ENCODE measurements at regions not wholly inside any gene's neighbourhood (a gene's known extent, or its start where the extent isn't known, plus 50 kb on each side); places are given as distances from the start of the nearest gene placed in this dataset.

DNA sequence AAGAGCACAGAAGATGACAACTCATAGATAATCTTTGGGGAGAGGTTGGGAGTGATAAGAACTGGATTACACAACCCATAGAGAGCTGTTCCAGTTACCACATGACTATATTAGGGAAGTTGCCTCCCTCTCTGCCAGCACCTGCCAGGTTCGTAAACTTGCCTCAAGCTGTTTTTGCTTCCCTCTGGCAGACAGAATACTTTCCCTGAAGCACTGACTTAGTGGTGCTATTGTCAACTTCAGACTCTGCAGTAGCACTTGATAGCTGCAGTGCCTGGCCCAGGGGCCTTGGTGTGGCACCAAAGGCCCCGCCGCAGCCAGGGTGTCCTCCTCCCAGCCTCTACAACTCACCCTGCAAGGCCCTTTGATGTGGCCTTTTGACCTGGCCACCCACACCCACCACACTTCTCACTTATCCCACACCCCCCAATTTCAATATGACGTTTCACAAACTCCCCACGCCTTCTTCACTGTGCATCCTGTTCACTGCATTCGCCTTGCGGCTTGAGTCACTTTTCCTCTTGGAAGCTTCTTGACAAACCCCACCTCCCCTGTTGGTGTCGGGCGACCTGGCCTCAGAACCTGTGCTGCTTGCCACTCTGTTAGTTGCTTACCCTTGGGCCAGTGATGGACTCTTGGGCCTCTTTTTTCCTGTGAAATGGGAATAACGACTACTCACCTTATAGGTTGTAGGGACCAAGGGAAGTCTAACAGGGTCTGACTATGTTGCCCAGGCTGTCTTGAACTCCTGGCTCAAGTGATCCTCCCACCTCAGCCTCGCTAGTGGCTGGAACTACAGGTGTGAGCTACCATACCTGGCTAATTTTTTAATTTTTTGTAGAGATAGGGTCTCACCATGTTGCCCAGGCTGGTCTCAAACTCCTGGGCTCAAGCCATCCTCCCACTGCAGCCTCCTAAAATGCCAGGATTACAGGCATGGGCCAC is 50.2 kb upstream of the PODXL start:
- Mint-ChIP-seq H3K4me3 (ENCODE audit: low read depth) (no peak overlapping the region), H3K27ac (no peak overlapping the region), H3K4me1 (ENCODE audit: low read depth) (no peaks in the 10 kb centered on the region), H3K9me3 (no peaks in the 10 kb centered on the region), H3K36me3 (ENCODE audit: low read depth) (no peaks in the 10 kb centered on the region), H3K27me3 (ENCODE audit: low read depth) (peaks cover 21% of the 10 kb centered on the region)
- intact Hi-C loops (cut with micrococcal nuclease): no loop called here
- no peak for DNase-seq (ENCODE audit: low spot score)
